NCI-H748 (cell line): ENCODE measurements at regions not wholly inside any gene's neighbourhood (a gene's known extent, or its start where the extent isn't known, plus 50 kb on each side); places are given as distances from the start of the nearest gene placed in this dataset.
"Not testable (repeated sequence)": the region's sequence is repeated elsewhere in the genome, so short reads cannot be mapped to it uniquely, and the experiment has no call there.

Experiments used
- DNase-seq: peaks from one replicate; lab custom pipeline; 2025; ENCODE audit not compliant: unreplicated experiment; lab: John Stamatoyannopoulos, UW

- DNase-seq: no peak
Observed at GRCh38 chr4:114236171-114236769, 256.8 kb upstream of the ARSJ start.

- DNase-seq: no peak
Observed at GRCh38 chr4:114237997-114238396, 258.6 kb upstream of the ARSJ start.

- no peak for DNase-seq
Observed at GRCh38 chr4:114249561-114249960, 270.1 kb upstream of the ARSJ start.

- no peak for DNase-seq
Observed at GRCh38 chr4:114249976-114250375, 270.5 kb upstream of the ARSJ start.

GRCh38 chr4:114250439-114250891, 271.0 kb upstream of the ARSJ start:
- DNase-seq: no peak

GRCh38 chr4:114251020-114251419, 271.6 kb upstream of the ARSJ start:
- no peak for DNase-seq

GRCh38 chr4:114252499-114252898, 273.1 kb upstream of the ARSJ start:
- no peak for DNase-seq

GRCh38 chr4:114257501-114257900, 278.1 kb upstream of the ARSJ start:
- no peak for DNase-seq

GRCh38 chr4:114262421-114262820, 283.0 kb upstream of the ARSJ start:
- not testable (repeated sequence) for DNase-seq

- DNase-seq: no peak
Observed at GRCh38 chr4:114263233-114263632, 283.8 kb upstream of the ARSJ start.

GRCh38 chr4:114264452-114264851, 285.0 kb upstream of the ARSJ start:
- no peak for DNase-seq

- DNase-seq: no peak
Observed at GRCh38 chr4:114264877-114265291, 285.4 kb upstream of the ARSJ start.

GRCh38 chr4:114265342-114265741, 285.9 kb upstream of the ARSJ start:
- DNase-seq: no peak

- DNase-seq: no peak
Observed at GRCh38 chr4:114267976-114268375, 288.5 kb upstream of the ARSJ start.

- DNase-seq: no peak
Observed at GRCh38 chr4:114271031-114271430, 291.6 kb upstream of the ARSJ start.

- DNase-seq: no peak
Observed at GRCh38 chr4:114272226-114272625, 292.8 kb upstream of the ARSJ start.

GRCh38 chr4:114273238-114273637, 293.8 kb upstream of the ARSJ start:
- DNase-seq: no peak

GRCh38 chr4:114277690-114278089, 298.2 kb upstream of the ARSJ start:
- no peak for DNase-seq

- no peak for DNase-seq
Observed at GRCh38 chr4:114279066-114279465, 299.6 kb upstream of the ARSJ start.

GRCh38 chr4:114279711-114280110, 300.3 kb upstream of the ARSJ start:
- no peak for DNase-seq

- DNase-seq: no peak
Observed at GRCh38 chr4:114280645-114281044, 301.2 kb upstream of the ARSJ start.

GRCh38 chr4:114281164-114281960, 301.9 kb upstream of the ARSJ start:
- DNase-seq: no peak

GRCh38 chr4:114282937-114283336, 303.5 kb upstream of the ARSJ start:
- no peak for DNase-seq
